ENCODE measurements at regions not wholly inside any gene's neighbourhood (a gene's known extent, or its start where the extent isn't known, plus 50 kb on each side); places are given as distances from the start of the nearest gene placed in this dataset.

DNA sequence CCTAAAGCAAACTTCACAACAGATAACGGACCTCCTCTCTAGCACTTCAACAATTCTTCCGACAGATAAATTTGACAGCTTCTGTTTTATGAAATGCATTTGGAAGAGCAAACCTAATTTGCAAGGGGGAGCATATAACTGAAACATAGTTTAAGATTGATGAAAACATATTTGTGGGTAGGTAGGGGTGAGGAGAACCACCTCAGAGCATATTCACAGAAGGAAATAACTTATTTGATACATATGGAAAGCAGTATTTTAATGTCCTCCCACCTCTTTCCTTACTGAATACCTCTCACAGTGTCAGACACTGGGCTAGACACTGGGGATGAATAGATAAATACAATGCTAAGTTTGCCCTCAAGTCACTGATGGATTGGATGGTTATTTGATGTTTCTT is 384.8 kb downstream of the MAT2B start:
- TF ChIP-seq, protein P1, sequence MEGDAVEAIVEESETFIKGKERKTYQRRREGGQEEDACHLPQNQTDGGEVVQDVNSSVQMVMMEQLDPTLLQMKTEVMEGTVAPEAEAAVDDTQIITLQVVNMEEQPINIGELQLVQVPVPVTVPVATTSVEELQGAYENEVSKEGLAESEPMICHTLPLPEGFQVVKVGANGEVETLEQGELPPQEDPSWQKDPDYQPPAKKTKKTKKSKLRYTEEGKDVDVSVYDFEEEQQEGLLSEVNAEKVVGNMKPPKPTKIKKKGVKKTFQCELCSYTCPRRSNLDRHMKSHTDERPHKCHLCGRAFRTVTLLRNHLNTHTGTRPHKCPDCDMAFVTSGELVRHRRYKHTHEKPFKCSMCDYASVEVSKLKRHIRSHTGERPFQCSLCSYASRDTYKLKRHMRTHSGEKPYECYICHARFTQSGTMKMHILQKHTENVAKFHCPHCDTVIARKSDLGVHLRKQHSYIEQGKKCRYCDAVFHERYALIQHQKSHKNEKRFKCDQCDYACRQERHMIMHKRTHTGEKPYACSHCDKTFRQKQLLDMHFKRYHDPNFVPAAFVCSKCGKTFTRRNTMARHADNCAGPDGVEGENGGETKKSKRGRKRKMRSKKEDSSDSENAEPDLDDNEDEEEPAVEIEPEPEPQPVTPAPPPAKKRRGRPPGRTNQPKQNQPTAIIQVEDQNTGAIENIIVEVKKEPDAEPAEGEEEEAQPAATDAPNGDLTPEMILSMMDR (IDR thresholded peaks at IDR 0.05; ENCODE audit: low read depth, low read length, missing input control): no peak
- TF ChIP-seq GABPA (IDR thresholded peaks at IDR 0.05 in 1 of 2, conservative IDR thresholded peaks at IDR 0.05 in 1 of 2): no peak
- no peak for TF ChIP-seq SP1 (IDR thresholded peaks at IDR 0.05)

Data from liver (tissue), 3 donors.